HCT116 (cell line): ENCODE measurements at regions not wholly inside any gene's neighbourhood (a gene's known extent, or its start where the extent isn't known, plus 50 kb on each side); places are given as distances from the start of the nearest gene placed in this dataset.

ENCODE experiments used
- EZH2phosphoT487 ChIP-seq: fragments of 200-600 bp; IDR thresholded peaks from 2 replicates; pipeline ENCODE4 v1.6.1; 2018; ENCODE audit warnings: antibody characterized with exemption, borderline replicate concordance
- JUND ChIP-seq: IDR thresholded peaks from 2 replicates; pipeline ENCODE4 v1.6.1; 2012
- POLR2A ChIP-seq: IDR thresholded peaks from 2 replicates; pipeline ENCODE4 v1.7.0; 2011; ENCODE audit warnings: borderline replicate concordance; ENCODE audit not compliant: insufficient read depth, insufficient read length; ENCODE audit errors: extremely low read depth
- POLR2AphosphoS5 ChIP-seq: IDR thresholded peaks from 2 replicates; pipeline ENCODE4 v1.6.1; 2011; ENCODE audit warnings: mild to moderate bottlenecking, low read depth, low read length, moderate library complexity
- RAD21 ChIP-seq: IDR thresholded peaks from 2 replicates; pipeline ENCODE4 v1.6.1; 2012; ENCODE audit warnings: low read depth, mild to moderate bottlenecking
- SP1 ChIP-seq: IDR thresholded peaks from 2 replicates; pipeline ENCODE4 v1.6.1; 2012; ENCODE audit warnings: low read depth
- TCF7L2 ChIP-seq: IDR thresholded peaks from 2 replicates; pipeline ENCODE4 v1.7.0; 2011; ENCODE audit warnings: borderline replicate concordance, inconsistent platforms; ENCODE audit not compliant: insufficient read depth, insufficient read length; ENCODE audit errors: extremely low read depth
- YY1 ChIP-seq: IDR thresholded peaks from 2 replicates; pipeline ENCODE4 v1.6.1; 2011; ENCODE audit warnings: low read length, low read depth, moderate library complexity, mild to moderate bottlenecking; ENCODE audit not compliant: insufficient replicate concordance; ENCODE audit errors: extremely low read depth
- ZFX ChIP-seq: fragments of 450-650 bp; IDR thresholded peaks from 2 replicates; pipeline ENCODE4 v1.6.1; 2017
- TF ChIP-seq, protein P1 (sequence below): IDR thresholded peaks from 2 replicates; pipeline ENCODE4 v1.6.1; 2012; ENCODE audit warnings: low read depth
- TF ChIP-seq, protein P2 (sequence below), 3 experiments: fragments of 200-600 bp in 1 of 3; sonication (generic) in 1 of 3; IDR thresholded peaks in 2 of 3; conservative IDR thresholded peaks in 1 of 3; 2 replicates each; pipeline ENCODE4 v1.5.1; 2012 to 2017; ENCODE audit warnings: low read depth in 2 of 3, low read length in 2 of 3, antibody characterized with exemption in 1 of 3, borderline replicate concordance in 1 of 3, control low read depth in 1 of 3, mild to moderate bottlenecking in 1 of 3, mixed read lengths in 1 of 3, mixed run types in 1 of 3, moderate library complexity in 1 of 3; ENCODE audit not compliant: insufficient read depth in 1 of 3
- TF ChIP-seq, protein P3 (sequence below): IDR thresholded peaks from 2 replicates; pipeline ENCODE4 v1.6.1; 2012
- TF ChIP-seq, protein P4 (sequence below): IDR thresholded peaks from 2 replicates; pipeline ENCODE4 v1.6.1; 2011; ENCODE audit warnings: mild to moderate bottlenecking, low read length, moderate library complexity; ENCODE audit not compliant: insufficient replicate concordance; ENCODE audit errors: extremely low read depth

DNA sequence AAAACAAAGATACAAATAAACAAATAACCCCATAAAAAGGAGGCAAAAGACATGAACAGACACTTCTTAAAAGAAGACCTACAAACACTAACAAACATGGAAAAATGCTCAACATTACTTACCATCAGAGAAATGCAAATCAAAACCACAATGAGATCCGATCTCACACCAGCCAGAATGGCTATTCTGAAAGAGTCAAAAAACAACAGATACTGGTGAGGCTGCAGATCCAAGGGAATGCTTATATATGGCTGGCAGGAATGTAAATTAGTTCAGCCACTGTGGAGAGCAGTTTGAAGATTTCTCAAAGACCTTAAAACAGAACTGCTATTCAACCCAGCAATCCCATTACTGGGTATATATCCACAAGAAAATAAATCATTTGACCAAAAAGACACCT is 80.4 kb upstream of the NRP1 start:
- TF ChIP-seq ZFX (no peak), EZH2phosphoT487 (no peak), POLR2A (no peak), SP1 (no peak), TCF7L2 (no peak), RAD21 (no peak), JUND (no peak), POLR2AphosphoS5 (no peak), YY1 (no peak)
- TF ChIP-seq, protein P1, sequence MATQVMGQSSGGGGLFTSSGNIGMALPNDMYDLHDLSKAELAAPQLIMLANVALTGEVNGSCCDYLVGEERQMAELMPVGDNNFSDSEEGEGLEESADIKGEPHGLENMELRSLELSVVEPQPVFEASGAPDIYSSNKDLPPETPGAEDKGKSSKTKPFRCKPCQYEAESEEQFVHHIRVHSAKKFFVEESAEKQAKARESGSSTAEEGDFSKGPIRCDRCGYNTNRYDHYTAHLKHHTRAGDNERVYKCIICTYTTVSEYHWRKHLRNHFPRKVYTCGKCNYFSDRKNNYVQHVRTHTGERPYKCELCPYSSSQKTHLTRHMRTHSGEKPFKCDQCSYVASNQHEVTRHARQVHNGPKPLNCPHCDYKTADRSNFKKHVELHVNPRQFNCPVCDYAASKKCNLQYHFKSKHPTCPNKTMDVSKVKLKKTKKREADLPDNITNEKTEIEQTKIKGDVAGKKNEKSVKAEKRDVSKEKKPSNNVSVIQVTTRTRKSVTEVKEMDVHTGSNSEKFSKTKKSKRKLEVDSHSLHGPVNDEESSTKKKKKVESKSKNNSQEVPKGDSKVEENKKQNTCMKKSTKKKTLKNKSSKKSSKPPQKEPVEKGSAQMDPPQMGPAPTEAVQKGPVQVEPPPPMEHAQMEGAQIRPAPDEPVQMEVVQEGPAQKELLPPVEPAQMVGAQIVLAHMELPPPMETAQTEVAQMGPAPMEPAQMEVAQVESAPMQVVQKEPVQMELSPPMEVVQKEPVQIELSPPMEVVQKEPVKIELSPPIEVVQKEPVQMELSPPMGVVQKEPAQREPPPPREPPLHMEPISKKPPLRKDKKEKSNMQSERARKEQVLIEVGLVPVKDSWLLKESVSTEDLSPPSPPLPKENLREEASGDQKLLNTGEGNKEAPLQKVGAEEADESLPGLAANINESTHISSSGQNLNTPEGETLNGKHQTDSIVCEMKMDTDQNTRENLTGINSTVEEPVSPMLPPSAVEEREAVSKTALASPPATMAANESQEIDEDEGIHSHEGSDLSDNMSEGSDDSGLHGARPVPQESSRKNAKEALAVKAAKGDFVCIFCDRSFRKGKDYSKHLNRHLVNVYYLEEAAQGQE, result no peak
- TF ChIP-seq, protein P2, sequence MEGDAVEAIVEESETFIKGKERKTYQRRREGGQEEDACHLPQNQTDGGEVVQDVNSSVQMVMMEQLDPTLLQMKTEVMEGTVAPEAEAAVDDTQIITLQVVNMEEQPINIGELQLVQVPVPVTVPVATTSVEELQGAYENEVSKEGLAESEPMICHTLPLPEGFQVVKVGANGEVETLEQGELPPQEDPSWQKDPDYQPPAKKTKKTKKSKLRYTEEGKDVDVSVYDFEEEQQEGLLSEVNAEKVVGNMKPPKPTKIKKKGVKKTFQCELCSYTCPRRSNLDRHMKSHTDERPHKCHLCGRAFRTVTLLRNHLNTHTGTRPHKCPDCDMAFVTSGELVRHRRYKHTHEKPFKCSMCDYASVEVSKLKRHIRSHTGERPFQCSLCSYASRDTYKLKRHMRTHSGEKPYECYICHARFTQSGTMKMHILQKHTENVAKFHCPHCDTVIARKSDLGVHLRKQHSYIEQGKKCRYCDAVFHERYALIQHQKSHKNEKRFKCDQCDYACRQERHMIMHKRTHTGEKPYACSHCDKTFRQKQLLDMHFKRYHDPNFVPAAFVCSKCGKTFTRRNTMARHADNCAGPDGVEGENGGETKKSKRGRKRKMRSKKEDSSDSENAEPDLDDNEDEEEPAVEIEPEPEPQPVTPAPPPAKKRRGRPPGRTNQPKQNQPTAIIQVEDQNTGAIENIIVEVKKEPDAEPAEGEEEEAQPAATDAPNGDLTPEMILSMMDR (IDR thresholded peaks at IDR 0.05 in 2 of 3, conservative IDR thresholded peaks at IDR 0.05 in 1 of 3; ENCODE audit: borderline replicate concordance in 1 of 3, insufficient read depth in 1 of 3, low read depth in 2 of 3, low read length in 2 of 3), result no peak
- TF ChIP-seq, protein P3, sequence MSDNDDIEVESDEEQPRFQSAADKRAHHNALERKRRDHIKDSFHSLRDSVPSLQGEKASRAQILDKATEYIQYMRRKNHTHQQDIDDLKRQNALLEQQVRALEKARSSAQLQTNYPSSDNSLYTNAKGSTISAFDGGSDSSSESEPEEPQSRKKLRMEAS, result no peak
- TF ChIP-seq, protein P4, sequence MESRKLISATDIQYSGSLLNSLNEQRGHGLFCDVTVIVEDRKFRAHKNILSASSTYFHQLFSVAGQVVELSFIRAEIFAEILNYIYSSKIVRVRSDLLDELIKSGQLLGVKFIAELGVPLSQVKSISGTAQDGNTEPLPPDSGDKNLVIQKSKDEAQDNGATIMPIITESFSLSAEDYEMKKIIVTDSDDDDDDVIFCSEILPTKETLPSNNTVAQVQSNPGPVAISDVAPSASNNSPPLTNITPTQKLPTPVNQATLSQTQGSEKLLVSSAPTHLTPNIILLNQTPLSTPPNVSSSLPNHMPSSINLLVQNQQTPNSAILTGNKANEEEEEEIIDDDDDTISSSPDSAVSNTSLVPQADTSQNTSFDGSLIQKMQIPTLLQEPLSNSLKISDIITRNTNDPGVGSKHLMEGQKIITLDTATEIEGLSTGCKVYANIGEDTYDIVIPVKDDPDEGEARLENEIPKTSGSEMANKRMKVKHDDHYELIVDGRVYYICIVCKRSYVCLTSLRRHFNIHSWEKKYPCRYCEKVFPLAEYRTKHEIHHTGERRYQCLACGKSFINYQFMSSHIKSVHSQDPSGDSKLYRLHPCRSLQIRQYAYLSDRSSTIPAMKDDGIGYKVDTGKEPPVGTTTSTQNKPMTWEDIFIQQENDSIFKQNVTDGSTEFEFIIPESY, result no peak
